ENCODE measurements at regions not wholly inside any gene's neighbourhood (a gene's known extent, or its start where the extent isn't known, plus 50 kb on each side); places are given as distances from the start of the nearest gene placed in this dataset.

DNA sequence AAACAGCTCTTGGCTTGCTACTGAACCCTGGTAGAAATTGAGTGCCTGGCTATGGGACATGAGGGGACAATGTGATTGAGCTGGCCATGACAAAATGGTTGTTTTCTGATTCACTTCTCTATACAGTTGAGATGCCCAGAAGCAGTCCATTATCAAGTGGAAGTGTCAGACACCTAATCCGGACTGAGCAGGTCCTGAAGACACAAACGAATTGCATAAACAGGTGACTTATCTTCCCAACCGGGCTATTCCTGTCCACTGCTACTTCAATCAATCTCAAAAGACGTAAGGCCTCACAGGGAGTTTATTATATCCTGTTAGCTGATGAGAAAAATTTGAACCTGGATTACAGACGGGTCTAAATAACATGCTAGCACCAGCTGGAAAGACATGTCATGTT lies 105.5 kb upstream of the WAC start:
- H3K4me1 ChIP-seq (ENCODE audit: insufficient read depth, low read length), result no peaks in the 10 kb centered on the region
- H3K4me3 ChIP-seq (ENCODE audit: low read depth in 1 of 2, low read length in 2 of 2), result no peak overlapping the region
- H3K36me3 ChIP-seq (ENCODE audit: insufficient read depth, low read length), result no peaks in the 10 kb centered on the region
- ATAC-seq (ENCODE audit: insufficient read depth, low read depth) (no peak), DNase-seq (no peak)
- no peaks in the 10 kb centered on the region for H3K9me3 ChIP-seq (ENCODE audit: insufficient read depth, low read length, severe bottlenecking)
- H3K9ac ChIP-seq (ENCODE audit: low read depth, low read length), result no peak overlapping the region
- no peaks in the 10 kb centered on the region for H3K79me2 ChIP-seq (ENCODE audit: insufficient read depth, low read length)
- no peak overlapping the region for H2AFZ ChIP-seq (ENCODE audit: low read depth, low read length)
- no peaks in the 10 kb centered on the region for H4K20me1 ChIP-seq (ENCODE audit: insufficient read depth, low read length)
- TF ChIP-seq EZH2 (IDR thresholded peaks at IDR 0.05; ENCODE audit: borderline replicate concordance, low read depth, low read length, severe bottlenecking), result no peak
- TF ChIP-seq, protein P1, sequence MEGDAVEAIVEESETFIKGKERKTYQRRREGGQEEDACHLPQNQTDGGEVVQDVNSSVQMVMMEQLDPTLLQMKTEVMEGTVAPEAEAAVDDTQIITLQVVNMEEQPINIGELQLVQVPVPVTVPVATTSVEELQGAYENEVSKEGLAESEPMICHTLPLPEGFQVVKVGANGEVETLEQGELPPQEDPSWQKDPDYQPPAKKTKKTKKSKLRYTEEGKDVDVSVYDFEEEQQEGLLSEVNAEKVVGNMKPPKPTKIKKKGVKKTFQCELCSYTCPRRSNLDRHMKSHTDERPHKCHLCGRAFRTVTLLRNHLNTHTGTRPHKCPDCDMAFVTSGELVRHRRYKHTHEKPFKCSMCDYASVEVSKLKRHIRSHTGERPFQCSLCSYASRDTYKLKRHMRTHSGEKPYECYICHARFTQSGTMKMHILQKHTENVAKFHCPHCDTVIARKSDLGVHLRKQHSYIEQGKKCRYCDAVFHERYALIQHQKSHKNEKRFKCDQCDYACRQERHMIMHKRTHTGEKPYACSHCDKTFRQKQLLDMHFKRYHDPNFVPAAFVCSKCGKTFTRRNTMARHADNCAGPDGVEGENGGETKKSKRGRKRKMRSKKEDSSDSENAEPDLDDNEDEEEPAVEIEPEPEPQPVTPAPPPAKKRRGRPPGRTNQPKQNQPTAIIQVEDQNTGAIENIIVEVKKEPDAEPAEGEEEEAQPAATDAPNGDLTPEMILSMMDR (IDR thresholded peaks at IDR 0.05; ENCODE audit: borderline replicate concordance, extremely low read depth, low read length, poor library complexity, severe bottlenecking), result no peak
- no peak overlapping the region for H3K4me2 ChIP-seq (ENCODE audit: insufficient read depth, low read length)
- H3K27me3 ChIP-seq (ENCODE audit: insufficient read depth, low read length, poor library complexity), result peaks cover 10% of the 10 kb centered on the region
- H3K27ac ChIP-seq (ENCODE audit: low read length), result no peak overlapping the region

GRCh38 chr10:28429045-28429444 lies 103.9 kb upstream of the WAC start:
- Histone ChIP-seq H2AFZ (ENCODE audit: low read depth, low read length) (no peak overlapping the region), H3K9ac (ENCODE audit: low read depth, low read length) (no peak overlapping the region), H3K27ac (ENCODE audit: low read length) (no peak overlapping the region), H3K79me2 (ENCODE audit: insufficient read depth, low read length) (no peaks in the 10 kb centered on the region), H3K4me1 (ENCODE audit: insufficient read depth, low read length) (no peaks in the 10 kb centered on the region), H3K36me3 (ENCODE audit: insufficient read depth, low read length) (no peaks in the 10 kb centered on the region), H3K9me3 (ENCODE audit: insufficient read depth, low read length, severe bottlenecking) (no peaks in the 10 kb centered on the region), H4K20me1 (ENCODE audit: insufficient read depth, low read length) (no peaks in the 10 kb centered on the region), H3K27me3 (ENCODE audit: insufficient read depth, low read length, poor library complexity) (peaks cover 10% of the 10 kb centered on the region), H3K4me2 (ENCODE audit: insufficient read depth, low read length) (no peak overlapping the region), H3K4me3 (ENCODE audit: low read depth in 1 of 2, low read length in 2 of 2) (no peak overlapping the region)
- ATAC-seq (ENCODE audit: insufficient read depth, low read depth), result no peak
- no peak for DNase-seq
- TF ChIP-seq, protein P1 (IDR thresholded peaks at IDR 0.05; ENCODE audit: borderline replicate concordance, extremely low read depth, low read length, poor library complexity, severe bottlenecking), result no peak
- TF ChIP-seq EZH2 (IDR thresholded peaks at IDR 0.05; ENCODE audit: borderline replicate concordance, low read depth, low read length, severe bottlenecking), result no peak

DNA sequence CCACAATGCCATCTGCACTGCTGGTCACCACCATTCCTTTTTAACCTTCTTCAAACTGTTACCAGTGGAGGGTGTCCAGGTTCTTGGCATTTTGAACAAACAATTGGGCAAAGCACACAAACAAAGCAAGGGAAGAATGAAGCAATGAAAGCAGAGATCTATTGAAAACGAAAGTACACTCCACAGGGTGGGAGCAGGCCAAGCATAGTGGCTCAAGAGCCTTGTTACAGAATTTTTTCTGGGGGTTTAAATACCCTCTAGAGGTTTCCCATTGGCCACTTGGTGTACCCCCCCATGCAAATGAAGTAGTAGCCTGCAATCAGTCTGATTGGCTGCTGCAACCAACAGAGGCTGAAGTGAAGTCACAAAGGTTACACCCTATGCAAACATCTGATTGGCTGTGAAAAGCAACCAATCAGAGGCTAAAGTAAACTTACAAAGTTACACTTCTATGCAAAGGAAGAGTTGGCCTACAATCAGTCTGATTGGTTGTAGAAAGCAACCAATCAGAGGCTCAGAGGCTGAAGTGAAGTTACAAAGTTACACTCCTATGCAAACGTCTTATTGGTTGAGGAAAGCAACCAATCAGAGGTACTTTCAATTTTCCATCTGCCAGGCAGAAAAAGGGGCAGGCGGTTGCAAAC lies 103.2 kb upstream of the WAC start:
- H3K4me1 ChIP-seq (ENCODE audit: insufficient read depth, low read length), result no peaks in the 10 kb centered on the region
- DNase-seq (no peak), ATAC-seq (ENCODE audit: insufficient read depth, low read depth) (no peak)
- H3K79me2 ChIP-seq (ENCODE audit: insufficient read depth, low read length), result no peaks in the 10 kb centered on the region
- H3K9ac ChIP-seq (ENCODE audit: low read depth, low read length), result no peak overlapping the region
- H3K27me3 ChIP-seq (ENCODE audit: insufficient read depth, low read length, poor library complexity), result peaks cover 6% of the 10 kb centered on the region
- no peak overlapping the region for H3K4me3 ChIP-seq (ENCODE audit: low read depth in 1 of 2, low read length in 2 of 2)
- TF ChIP-seq, protein P1 (IDR thresholded peaks at IDR 0.05; ENCODE audit: borderline replicate concordance, extremely low read depth, low read length, poor library complexity, severe bottlenecking), result no peak
- TF ChIP-seq EZH2 (IDR thresholded peaks at IDR 0.05; ENCODE audit: borderline replicate concordance, low read depth, low read length, severe bottlenecking), result no peak
- H3K9me3 ChIP-seq (ENCODE audit: insufficient read depth, low read length, severe bottlenecking), result no peaks in the 10 kb centered on the region
- H3K36me3 ChIP-seq (ENCODE audit: insufficient read depth, low read length), result no peaks in the 10 kb centered on the region
- H3K27ac ChIP-seq (ENCODE audit: low read length), result no peak overlapping the region
- H3K4me2 ChIP-seq (ENCODE audit: insufficient read depth, low read length), result no peak overlapping the region
- no peaks in the 10 kb centered on the region for H4K20me1 ChIP-seq (ENCODE audit: insufficient read depth, low read length)
- no peak overlapping the region; the same call in 1 of the 2 replicates for H2AFZ ChIP-seq (ENCODE audit: low read depth, low read length)

Data from DND-41 (cell line).